ENCODE measurements at regions not wholly inside any gene's neighbourhood (a gene's known extent, or its start where the extent isn't known, plus 50 kb on each side); places are given as distances from the start of the nearest gene placed in this dataset.

GRCh38 chr14:86518298-86518697, 988.4 kb downstream of the FLRT2 start:
- H3K27me3 ChIP-seq (ENCODE audit: control insufficient read depth, insufficient read depth, low read length): no peaks in the 10 kb centered on the region
- ChIA-PET POLR2A (no interaction called here), CTCF (no interaction called here)
- no peak overlapping the region for H3K27ac ChIP-seq (ENCODE audit: low read depth, low read length)
- no peak overlapping the region for H3K4me3 ChIP-seq (ENCODE audit: low read depth, low read length)
- no peak for DNase-seq (ENCODE audit: low read depth, low spot score)
- no peak for TF ChIP-seq CTCF (IDR thresholded peaks at IDR 0.05; ENCODE audit: low read depth, low read length)
- H3K9me3 ChIP-seq (ENCODE audit: control insufficient read depth, insufficient read depth, low read length): no peaks in the 10 kb centered on the region

DNA sequence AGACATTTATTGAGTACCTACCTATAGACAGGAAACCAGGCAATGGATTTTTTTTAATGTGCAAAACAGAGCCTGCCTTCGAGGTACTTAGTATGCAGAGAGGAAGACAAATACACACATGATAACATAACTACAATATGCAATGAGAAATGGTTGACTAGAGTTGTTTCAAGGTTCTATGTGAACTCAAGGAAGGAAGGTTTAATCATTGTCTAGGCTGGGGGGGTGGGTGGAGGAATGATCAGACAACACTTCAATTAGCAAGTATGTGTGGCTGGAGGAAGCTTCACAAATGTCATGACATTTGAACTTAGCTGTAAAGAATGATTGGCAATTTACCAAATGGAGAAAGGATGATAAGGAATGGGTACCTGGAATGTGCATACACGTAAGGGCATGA, 985.3 kb downstream of the FLRT2 start:
- POLR2A ChIA-PET: no interaction called here
- no peaks in the 10 kb centered on the region for H3K9me3 ChIP-seq (ENCODE audit: control insufficient read depth, insufficient read depth, low read length)
- no peak for TF ChIP-seq CTCF (IDR thresholded peaks at IDR 0.05; ENCODE audit: low read depth, low read length)
- H3K27ac ChIP-seq (ENCODE audit: low read depth, low read length): no peak overlapping the region
- CTCF ChIA-PET: no interaction called here
- DNase-seq (ENCODE audit: low read depth, low spot score): no peak
- H3K4me3 ChIP-seq (ENCODE audit: low read depth, low read length): no peak overlapping the region
- no peaks in the 10 kb centered on the region for H3K27me3 ChIP-seq (ENCODE audit: control insufficient read depth, insufficient read depth, low read length)

DNA sequence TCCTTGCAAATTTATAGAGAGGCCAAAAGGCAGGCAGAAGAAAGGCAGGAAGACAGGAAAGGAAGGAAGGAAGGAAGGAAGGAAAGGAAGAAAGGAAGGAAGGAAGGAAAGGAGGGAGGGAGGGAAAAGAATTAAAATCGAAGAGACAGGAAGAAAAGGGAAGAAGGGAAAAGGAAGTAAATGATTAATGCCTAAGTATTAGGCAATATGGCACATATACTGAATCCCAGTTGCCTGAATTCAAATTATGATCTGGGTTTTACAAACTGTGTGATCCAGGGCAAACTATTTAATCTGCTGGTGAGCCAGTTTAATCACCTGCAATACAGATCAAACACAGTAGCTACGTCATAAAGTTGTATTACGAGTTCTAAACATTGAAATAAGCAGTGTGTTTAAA, 983.6 kb downstream of the FLRT2 start:
- no peak overlapping the region for H3K4me3 ChIP-seq (ENCODE audit: low read depth, low read length)
- no peaks in the 10 kb centered on the region for H3K27me3 ChIP-seq (ENCODE audit: control insufficient read depth, insufficient read depth, low read length)
- no peak for TF ChIP-seq CTCF (IDR thresholded peaks at IDR 0.05; ENCODE audit: low read depth, low read length)
- ChIA-PET POLR2A (no interaction called here), CTCF (no interaction called here)
- no peak overlapping the region for H3K27ac ChIP-seq (ENCODE audit: low read depth, low read length)
- H3K9me3 ChIP-seq (ENCODE audit: control insufficient read depth, insufficient read depth, low read length): no peaks in the 10 kb centered on the region
- DNase-seq (ENCODE audit: low read depth, low spot score): no peak

DNA sequence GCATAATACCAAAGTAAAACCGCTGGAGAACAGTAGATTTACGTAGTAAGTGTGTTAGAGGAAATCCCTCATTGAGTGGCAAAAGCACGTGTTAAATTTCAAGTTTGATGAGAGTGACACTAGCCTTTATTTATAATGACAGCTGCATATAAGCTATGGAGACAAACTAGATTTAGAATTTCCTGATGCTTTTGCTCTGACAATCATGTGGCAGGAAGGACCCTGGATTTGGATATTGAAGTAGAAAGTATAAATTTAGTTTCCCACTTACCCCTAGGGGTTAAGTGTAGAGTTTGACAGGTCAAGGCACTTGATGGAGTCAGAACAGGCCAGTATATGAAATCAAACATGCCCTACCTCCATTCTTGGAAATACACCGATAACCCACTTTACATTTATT, 983.1 kb downstream of the FLRT2 start:
- POLR2A ChIA-PET: no interaction called here

GRCh38 chr14:86510491-86510890, 980.5 kb downstream of the FLRT2 start:
- ChIA-PET CTCF (no interaction called here), POLR2A (no interaction called here)
- Histone ChIP-seq H3K4me3 (ENCODE audit: low read depth, low read length) (no peak overlapping the region), H3K27me3 (ENCODE audit: control insufficient read depth, insufficient read depth, low read length) (no peaks in the 10 kb centered on the region), H3K27ac (ENCODE audit: low read depth, low read length) (no peak overlapping the region), H3K9me3 (ENCODE audit: control insufficient read depth, insufficient read depth, low read length) (no peaks in the 10 kb centered on the region)
- TF ChIP-seq CTCF (IDR thresholded peaks at IDR 0.05; ENCODE audit: low read depth, low read length): no peak
- no peak for DNase-seq (ENCODE audit: low read depth, low spot score)

More for the DNA sequence above, 983.1 kb downstream of the FLRT2 start:
- no peaks in the 10 kb centered on the region for H3K27me3 ChIP-seq (ENCODE audit: control insufficient read depth, insufficient read depth, low read length)
- TF ChIP-seq CTCF (IDR thresholded peaks at IDR 0.05; ENCODE audit: low read depth, low read length): no peak
- CTCF ChIA-PET: no interaction called here
- H3K4me3 ChIP-seq (ENCODE audit: low read depth, low read length): no peak overlapping the region
- H3K9me3 ChIP-seq (ENCODE audit: control insufficient read depth, insufficient read depth, low read length): no peaks in the 10 kb centered on the region
- DNase-seq (ENCODE audit: low read depth, low spot score): no peak
- no peak overlapping the region for H3K27ac ChIP-seq (ENCODE audit: low read depth, low read length)

Measured in AG04450 (cell line).